Smooth muscle cell (in vitro differentiated cells): ENCODE measurements at regions not wholly inside any gene's neighbourhood (a gene's known extent, or its start where the extent isn't known, plus 50 kb on each side); places are given as distances from the start of the nearest gene placed in this dataset.

ENCODE experiments used
- DNase-seq: peaks from one replicate; lab custom pipeline; 2025; ENCODE audit not compliant: unreplicated experiment; lab: John Stamatoyannopoulos, UW
- H2AFZ ChIP-seq: fragments of 200-600 bp; sonication (generic); 2 replicates; pipeline ENCODE4 v1.6.0; 2016; ENCODE audit warnings: antibody characterized with exemption, low read depth, mild to moderate bottlenecking
- H3F3A ChIP-seq: fragments of 200-600 bp; sonication (generic); 2 replicates; pipeline ENCODE4 v1.6.0; 2017; ENCODE audit warnings: antibody characterized with exemption, low read depth
- H3K27ac ChIP-seq: fragments of 200-600 bp; sonication (generic); 2 replicates; pipeline ENCODE4 v1.5.1; 2016; ENCODE audit warnings: low read depth, mild to moderate bottlenecking
- H3K27me3 ChIP-seq: fragments of 200-600 bp; sonication (generic); 2 replicates; pipeline ENCODE4 v1.6.1; 2016; ENCODE audit warnings: low read depth, mild to moderate bottlenecking
- H3K36me3 ChIP-seq: fragments of 200-600 bp; sonication (generic); 2 replicates; pipeline ENCODE4 v1.5.1; 2016; ENCODE audit warnings: low read depth
- H3K4me1 ChIP-seq: fragments of 200-600 bp; sonication (generic); 2 replicates; pipeline ENCODE4 v1.5.1; 2016; ENCODE audit warnings: low read depth
- H3K4me2 ChIP-seq: fragments of 200-600 bp; sonication (generic); 2 replicates; pipeline ENCODE4 v1.6.0; 2016; ENCODE audit warnings: mild to moderate bottlenecking
- H3K4me3 ChIP-seq: fragments of 200-600 bp; sonication (generic); 2 replicates; pipeline ENCODE4 v1.5.1; 2016; ENCODE audit warnings: mild to moderate bottlenecking
- H3K79me2 ChIP-seq: fragments of 200-600 bp; sonication (generic); 2 replicates; pipeline ENCODE4 v1.6.0; 2016; ENCODE audit warnings: low read depth, mild to moderate bottlenecking
- H3K9ac ChIP-seq: fragments of 200-600 bp; sonication (generic); 2 replicates; pipeline ENCODE4 v1.6.0; 2016; ENCODE audit warnings: low read depth
- H3K9me3 ChIP-seq: fragments of 200-600 bp; sonication (generic); replicated peaks from 2 replicates; pipeline ENCODE4 v1.5.1; 2016; ENCODE audit warnings: low read depth
- H4K20me1 ChIP-seq: fragments of 200-600 bp; sonication (generic); 2 replicates; pipeline ENCODE4 v1.6.0; 2016; ENCODE audit warnings: low read depth
- WGBS: methylation state at CpG from one replicate; pipeline ENCODE4 v1.1.7; 2016; ENCODE audit warnings: low lambda C conversion rate; 5-methylcytosine and 5-hydroxymethylcytosine counted together
- TF ChIP-seq, protein P1 (sequence below): fragments of 200-600 bp; sonication (generic); IDR thresholded peaks from 2 replicates; pipeline ENCODE4 v1.5.1; 2017; ENCODE audit warnings: borderline replicate concordance, mild to moderate bottlenecking, antibody characterized with exemption; ENCODE audit not compliant: insufficient read depth, poor library complexity, severe bottlenecking

GRCh38 chr17:56665864-56666263, 72.4 kb downstream of the NOG start:
- no peaks in the 10 kb centered on the region for H3F3A ChIP-seq
- TF ChIP-seq, protein P1, sequence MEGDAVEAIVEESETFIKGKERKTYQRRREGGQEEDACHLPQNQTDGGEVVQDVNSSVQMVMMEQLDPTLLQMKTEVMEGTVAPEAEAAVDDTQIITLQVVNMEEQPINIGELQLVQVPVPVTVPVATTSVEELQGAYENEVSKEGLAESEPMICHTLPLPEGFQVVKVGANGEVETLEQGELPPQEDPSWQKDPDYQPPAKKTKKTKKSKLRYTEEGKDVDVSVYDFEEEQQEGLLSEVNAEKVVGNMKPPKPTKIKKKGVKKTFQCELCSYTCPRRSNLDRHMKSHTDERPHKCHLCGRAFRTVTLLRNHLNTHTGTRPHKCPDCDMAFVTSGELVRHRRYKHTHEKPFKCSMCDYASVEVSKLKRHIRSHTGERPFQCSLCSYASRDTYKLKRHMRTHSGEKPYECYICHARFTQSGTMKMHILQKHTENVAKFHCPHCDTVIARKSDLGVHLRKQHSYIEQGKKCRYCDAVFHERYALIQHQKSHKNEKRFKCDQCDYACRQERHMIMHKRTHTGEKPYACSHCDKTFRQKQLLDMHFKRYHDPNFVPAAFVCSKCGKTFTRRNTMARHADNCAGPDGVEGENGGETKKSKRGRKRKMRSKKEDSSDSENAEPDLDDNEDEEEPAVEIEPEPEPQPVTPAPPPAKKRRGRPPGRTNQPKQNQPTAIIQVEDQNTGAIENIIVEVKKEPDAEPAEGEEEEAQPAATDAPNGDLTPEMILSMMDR = no peak
- DNase-seq = no peak
- H3K27ac ChIP-seq = no peak overlapping the region
- WGBS = 62% methylated on average over 6 of the region's 6 CpGs
- no peaks in the 10 kb centered on the region for H3K9me3 ChIP-seq
- no peaks in the 10 kb centered on the region for H3K4me1 ChIP-seq
- H3K27me3 ChIP-seq = no peaks in the 10 kb centered on the region
- H3K79me2 ChIP-seq = no peaks in the 10 kb centered on the region
- H3K36me3 ChIP-seq = no peaks in the 10 kb centered on the region
- H3K9ac ChIP-seq = no peak overlapping the region
- no peak overlapping the region for H3K4me3 ChIP-seq
- no peaks in the 10 kb centered on the region for H4K20me1 ChIP-seq
- H2AFZ ChIP-seq = no peak overlapping the region
- H3K4me2 ChIP-seq = no peak overlapping the region

GRCh38 chr17:56667925-56668458, 74.5 kb downstream of the NOG start:
- H3K27ac ChIP-seq = no peak overlapping the region
- TF ChIP-seq, protein P1 = no peak
- no peaks in the 10 kb centered on the region for H3K9me3 ChIP-seq
- H3K9ac ChIP-seq = no peak overlapping the region
- H3F3A ChIP-seq = no peaks in the 10 kb centered on the region
- H3K36me3 ChIP-seq = no peaks in the 10 kb centered on the region
- no peak overlapping the region for H3K4me3 ChIP-seq
- no peaks in the 10 kb centered on the region for H4K20me1 ChIP-seq
- H2AFZ ChIP-seq = no peak overlapping the region
- no peaks in the 10 kb centered on the region for H3K27me3 ChIP-seq
- 76% methylated on average over 5 of the region's 5 CpGs for WGBS
- no peak overlapping the region for H3K4me2 ChIP-seq
- DNase-seq = no peak
- no peaks in the 10 kb centered on the region for H3K79me2 ChIP-seq
- no peaks in the 10 kb centered on the region for H3K4me1 ChIP-seq

DNA sequence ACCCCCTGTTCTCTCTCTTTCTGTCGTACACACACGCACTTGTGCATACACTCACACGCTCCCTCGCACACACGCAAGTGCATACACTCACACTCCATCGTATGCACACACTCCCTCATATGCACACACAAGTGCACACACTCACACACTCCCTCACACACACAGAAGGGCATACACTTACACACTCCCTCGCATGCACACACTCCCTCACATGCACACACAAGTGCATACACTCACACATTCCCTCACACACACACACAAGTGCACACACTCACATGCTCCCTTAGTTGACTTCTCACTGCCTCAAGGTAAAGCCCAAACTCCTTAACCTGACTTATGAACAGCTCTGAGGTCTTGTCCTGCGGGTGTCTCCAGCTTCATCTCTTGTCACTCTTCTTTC, 78.7 kb downstream of the NOG start:
- no peak for DNase-seq
- no peak overlapping the region for H2AFZ ChIP-seq
- no peaks in the 10 kb centered on the region for H3K36me3 ChIP-seq
- no peak overlapping the region for H3K4me2 ChIP-seq
- no peak overlapping the region for H3K4me3 ChIP-seq
- no peaks in the 10 kb centered on the region for H3K79me2 ChIP-seq
- H3K9ac ChIP-seq = no peak overlapping the region
- H3F3A ChIP-seq = no peaks in the 10 kb centered on the region
- no peaks in the 10 kb centered on the region for H3K4me1 ChIP-seq
- no peaks in the 10 kb centered on the region for H4K20me1 ChIP-seq
- H3K27me3 ChIP-seq = peaks cover 23% of the 10 kb centered on the region
- WGBS = 91% methylated on average over 8 of the region's 8 CpGs
- H3K27ac ChIP-seq = no peak overlapping the region
- no peaks in the 10 kb centered on the region for H3K9me3 ChIP-seq
- TF ChIP-seq, protein P1 = no peak

- Histone ChIP-seq H3F3A (no peaks in the 10 kb centered on the region), H3K4me3 (no peak overlapping the region), H3K27ac (no peak overlapping the region), H3K9ac (no peak overlapping the region), H3K4me2 (no peak overlapping the region), H3K9me3 (no peaks in the 10 kb centered on the region), H3K79me2 (no peaks in the 10 kb centered on the region), H2AFZ (no peak overlapping the region), H4K20me1 (no peaks in the 10 kb centered on the region), H3K4me1 (peaks cover 2% of the 10 kb centered on the region), H3K27me3 (peaks cover 40% of the 10 kb centered on the region), H3K36me3 (no peaks in the 10 kb centered on the region)
- 91% methylated on average over 1 of the region's 1 CpG for WGBS
- TF ChIP-seq, protein P1 = no peak
- no peak for DNase-seq
These were observed 81.0 kb downstream of the NOG start for GRCh38 chr17:56674401-56674925.
